ENCODE measurements at regions not wholly inside any gene's neighbourhood (a gene's known extent, or its start where the extent isn't known, plus 50 kb on each side); places are given as distances from the start of the nearest gene placed in this dataset.

DNA sequence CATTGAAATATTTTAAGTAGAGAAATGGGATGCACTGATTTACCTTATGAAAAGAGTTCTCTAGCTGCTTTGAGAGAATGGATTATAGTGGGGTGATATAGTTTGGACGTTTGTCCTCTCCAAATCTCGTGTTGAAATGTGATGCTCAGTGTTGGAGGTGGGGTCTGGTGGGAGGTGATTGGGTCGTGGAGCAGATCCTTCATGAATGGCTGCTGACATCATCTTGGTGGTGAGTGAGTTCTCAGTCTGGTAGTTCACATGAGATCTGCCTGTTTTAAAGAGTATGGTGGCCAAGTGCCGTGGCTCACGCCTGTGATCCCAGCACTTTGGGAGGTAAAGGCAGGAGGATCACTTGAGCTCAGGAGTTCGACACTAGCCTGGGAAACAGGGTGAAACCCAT, 58.7 kb upstream of the SH3RF3 start:
- TF ChIP-seq, protein P1, sequence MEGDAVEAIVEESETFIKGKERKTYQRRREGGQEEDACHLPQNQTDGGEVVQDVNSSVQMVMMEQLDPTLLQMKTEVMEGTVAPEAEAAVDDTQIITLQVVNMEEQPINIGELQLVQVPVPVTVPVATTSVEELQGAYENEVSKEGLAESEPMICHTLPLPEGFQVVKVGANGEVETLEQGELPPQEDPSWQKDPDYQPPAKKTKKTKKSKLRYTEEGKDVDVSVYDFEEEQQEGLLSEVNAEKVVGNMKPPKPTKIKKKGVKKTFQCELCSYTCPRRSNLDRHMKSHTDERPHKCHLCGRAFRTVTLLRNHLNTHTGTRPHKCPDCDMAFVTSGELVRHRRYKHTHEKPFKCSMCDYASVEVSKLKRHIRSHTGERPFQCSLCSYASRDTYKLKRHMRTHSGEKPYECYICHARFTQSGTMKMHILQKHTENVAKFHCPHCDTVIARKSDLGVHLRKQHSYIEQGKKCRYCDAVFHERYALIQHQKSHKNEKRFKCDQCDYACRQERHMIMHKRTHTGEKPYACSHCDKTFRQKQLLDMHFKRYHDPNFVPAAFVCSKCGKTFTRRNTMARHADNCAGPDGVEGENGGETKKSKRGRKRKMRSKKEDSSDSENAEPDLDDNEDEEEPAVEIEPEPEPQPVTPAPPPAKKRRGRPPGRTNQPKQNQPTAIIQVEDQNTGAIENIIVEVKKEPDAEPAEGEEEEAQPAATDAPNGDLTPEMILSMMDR (IDR thresholded peaks at IDR 0.05) = no peak
- no peak for TF ChIP-seq ZFX (IDR thresholded peaks at IDR 0.05; ENCODE audit: borderline replicate concordance)
- no peak overlapping the region for H3K27ac ChIP-seq

DNA sequence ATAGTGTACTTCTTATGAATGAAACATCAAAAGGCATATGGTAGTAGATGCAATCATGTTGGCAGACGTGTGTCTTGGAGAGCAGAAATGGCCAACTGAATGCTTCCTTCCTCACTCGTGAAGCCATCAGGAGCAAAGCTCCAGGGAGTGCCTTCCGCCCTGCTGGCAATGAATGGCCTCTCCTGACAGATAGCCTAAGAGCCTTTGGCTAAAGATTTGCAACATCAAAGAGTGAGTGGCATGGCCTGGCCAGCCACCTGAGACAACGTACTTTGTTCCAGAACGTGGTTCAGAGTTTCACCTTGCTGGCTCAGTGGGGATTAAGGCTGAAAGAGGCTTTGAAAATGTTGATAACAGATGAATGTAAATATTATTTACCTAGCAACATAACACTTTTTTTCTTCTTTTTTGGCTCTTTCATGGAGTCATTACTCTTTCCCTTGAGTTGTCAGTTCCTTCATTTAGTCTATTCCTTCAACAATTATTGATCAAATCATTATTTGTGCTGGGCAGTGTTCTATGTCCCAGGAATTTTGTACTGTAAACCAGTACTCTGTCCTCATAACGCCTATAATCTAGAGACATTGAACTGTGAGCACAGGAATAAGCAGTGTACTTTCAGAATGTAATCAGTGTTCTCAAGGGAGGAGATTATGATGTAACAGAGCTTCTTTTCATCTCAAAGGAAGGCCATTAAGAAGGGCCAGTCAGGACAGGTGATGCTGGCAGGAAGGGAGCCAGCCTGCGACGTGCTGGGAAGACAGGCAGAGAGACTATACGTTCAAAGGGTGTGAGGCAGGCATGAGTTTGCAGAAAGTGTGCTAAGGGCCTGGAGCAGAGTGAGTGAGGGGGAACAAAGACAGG, 59.4 kb upstream of the SH3RF3 start:
- H3K27ac ChIP-seq = no peak overlapping the region

DNA sequence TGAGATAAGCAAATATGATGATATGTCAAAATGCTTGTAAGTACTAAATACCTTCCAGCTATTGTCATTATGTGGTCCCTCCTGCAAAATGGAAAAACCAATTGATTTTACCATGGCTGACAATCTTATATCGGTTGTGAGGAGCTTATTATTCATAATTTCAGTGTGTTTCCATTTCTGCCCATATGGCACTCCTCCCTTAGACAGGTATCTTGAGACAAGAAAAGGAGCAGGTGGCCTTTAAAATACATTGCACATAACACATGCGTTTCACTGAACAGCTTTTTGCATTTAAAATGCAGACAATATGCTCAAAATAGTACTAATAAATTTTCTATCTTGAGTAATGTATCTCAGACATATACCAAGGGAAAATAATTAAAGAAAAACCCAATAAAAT, 60.2 kb upstream of the SH3RF3 start:
- H3K27ac ChIP-seq = no peak overlapping the region
- no peak for TF ChIP-seq ZFX (IDR thresholded peaks at IDR 0.05; ENCODE audit: borderline replicate concordance)

More for the DNA sequence above, 59.4 kb upstream of the SH3RF3 start:
- TF ChIP-seq, protein P1 (IDR thresholded peaks at IDR 0.05) = no peak
- no peak for TF ChIP-seq ZFX (IDR thresholded peaks at IDR 0.05; ENCODE audit: borderline replicate concordance)

DNA sequence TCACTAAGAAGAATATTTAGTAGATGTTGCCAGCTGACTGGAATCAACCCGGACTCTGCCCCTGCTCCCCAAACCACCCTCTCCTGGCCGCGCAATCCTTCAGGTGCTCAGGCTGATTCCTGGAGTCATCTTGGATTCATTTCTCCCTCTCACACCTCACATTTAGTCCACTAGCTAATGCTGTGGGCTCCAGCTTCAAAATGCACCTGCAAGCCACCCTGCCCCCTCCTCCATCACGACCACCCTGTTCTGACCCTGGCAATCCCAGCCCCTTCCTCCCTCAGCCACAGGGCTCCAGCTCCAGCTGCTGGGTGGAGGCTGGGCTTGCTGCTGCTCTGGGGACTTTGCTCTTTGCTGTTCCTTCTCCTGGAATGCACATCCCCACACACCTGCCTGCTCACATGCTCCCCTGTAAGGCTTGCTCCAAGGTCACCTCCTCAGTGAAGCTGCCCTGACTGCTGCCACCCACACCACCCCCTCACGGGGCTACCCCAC, 61.3 kb upstream of the SH3RF3 start:
- no peak overlapping the region for H3K27ac ChIP-seq
- TF ChIP-seq, protein P1 (IDR thresholded peaks at IDR 0.05) = no peak
- no peak for TF ChIP-seq ZFX (IDR thresholded peaks at IDR 0.05; ENCODE audit: borderline replicate concordance)

DNA sequence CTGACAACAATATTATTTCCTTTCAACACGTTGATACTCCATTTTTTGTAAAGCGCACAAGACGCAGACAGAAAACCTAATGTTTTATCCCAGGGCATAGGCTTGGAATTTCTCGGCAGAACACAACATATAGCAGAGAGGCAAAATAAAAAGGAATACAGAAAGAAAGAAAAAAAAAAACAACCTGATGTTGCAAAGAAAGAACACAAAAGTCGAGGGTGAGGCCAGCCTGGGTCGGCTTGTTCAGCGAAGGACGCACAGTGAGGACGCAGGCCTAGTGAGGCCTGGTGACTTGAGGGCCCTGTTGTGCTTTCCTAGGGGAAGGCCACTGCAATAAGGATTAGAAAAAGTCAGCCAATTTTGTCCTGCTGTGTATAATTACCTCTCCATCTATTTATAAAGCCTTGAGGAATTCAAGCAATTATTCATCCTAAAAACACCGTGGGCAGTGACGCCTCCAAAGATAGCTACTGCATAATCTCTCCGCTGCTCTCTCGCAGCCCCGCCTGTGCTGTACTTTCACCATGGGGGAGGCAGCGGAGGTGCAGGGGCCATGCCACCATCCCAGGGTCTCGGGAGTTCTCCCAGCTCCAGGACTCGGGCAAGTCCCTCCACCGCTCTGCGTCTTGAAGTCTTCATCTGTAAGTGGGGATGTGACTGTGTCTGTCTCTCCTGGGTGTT, 61.9 kb upstream of the SH3RF3 start:
- no peak overlapping the region for H3K27ac ChIP-seq
- TF ChIP-seq, protein P1 (IDR thresholded peaks at IDR 0.05) = no peak
- TF ChIP-seq ZFX (IDR thresholded peaks at IDR 0.05; ENCODE audit: borderline replicate concordance) = no peak

DNA sequence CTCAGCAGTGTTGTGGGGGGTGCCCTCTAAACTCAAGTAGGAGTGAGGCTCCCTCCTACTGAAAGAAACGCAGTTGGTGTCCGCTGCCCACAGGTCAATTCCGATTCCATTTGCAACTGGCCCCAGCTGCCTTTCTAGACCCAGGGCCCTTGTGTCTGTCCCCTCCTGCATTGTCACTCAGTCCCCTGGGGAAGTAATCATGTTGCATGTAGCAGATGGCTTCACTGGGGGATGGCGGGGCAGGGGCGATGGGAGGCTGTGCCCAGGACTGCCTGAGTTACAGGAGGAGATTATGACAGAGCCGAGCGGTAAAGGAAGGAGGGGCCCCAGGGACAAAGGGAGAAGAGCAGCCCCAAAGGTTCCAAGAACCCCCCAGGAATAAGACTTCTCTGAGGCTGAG, 62.5 kb upstream of the SH3RF3 start:
- TF ChIP-seq, protein P1 (IDR thresholded peaks at IDR 0.05) = no peak
- H3K27ac ChIP-seq = no peak overlapping the region

DNA sequence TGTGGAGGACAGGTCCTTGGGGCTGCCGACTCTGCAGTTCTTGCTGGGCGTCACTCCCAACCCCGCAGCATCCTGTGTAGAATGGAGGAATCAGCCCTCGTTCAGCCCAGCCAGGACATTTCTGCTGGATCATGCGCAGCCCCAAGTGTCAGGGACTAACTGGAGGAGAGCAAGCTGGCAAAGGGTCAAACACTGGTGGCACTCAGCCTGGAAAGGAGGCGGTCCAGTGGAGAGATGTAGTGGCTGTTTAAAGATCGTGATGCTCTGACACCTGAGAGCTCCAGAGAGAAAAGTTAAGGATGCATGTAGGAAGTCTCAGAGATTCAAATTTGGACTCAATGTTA, 63.6 kb upstream of the SH3RF3 start:
- H3K27ac ChIP-seq = no peak overlapping the region
- no peak for TF ChIP-seq ZFX (IDR thresholded peaks at IDR 0.05; ENCODE audit: borderline replicate concordance)
- TF ChIP-seq, protein P1 (IDR thresholded peaks at IDR 0.05) = no peak
